ENCODE measurements at regions not wholly inside any gene's neighbourhood (a gene's known extent, or its start where the extent isn't known, plus 50 kb on each side); places are given as distances from the start of the nearest gene placed in this dataset.
A peak's percentile ranks its signal among the peaks of the same experiment; 100 is the strongest.
"Not testable (repeated sequence)": the region's sequence is repeated elsewhere in the genome, so short reads cannot be mapped to it uniquely, and the experiment has no call there.

DNA sequence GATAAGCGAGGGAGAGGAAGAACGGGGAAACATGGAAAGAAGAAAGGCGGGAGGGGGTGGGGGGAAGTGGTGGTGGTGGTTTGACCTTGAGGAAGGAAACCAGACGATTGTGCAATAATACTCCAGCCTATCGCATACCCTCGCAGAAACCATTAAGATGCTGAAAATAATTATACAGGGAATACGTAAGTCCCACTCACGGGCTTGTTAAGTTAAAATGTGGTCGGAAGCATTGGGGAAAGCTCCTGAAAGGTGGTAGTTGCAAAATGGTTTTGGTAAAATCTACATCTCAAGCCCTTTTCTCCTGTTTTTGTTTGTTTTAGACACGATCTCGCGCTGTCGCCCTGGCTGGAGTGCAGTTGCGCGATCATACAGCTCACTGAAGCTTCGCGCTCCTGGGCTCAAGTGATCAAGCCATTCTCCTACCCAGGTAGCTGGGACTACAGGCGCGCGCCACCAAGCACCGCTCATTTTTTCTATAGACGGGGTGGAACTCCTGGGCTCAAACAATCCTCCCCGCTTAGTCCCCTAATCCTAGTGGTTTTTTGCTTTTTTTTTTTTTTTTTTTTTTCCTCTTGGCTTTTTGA is 128.9 kb upstream of the ZNF184 start:
- Mint-ChIP-seq H3K4me3 (peak overlapping the region; percentile 10), H3K27ac (no peak overlapping the region), H3K27me3 (peaks cover 53% of the 10 kb centered on the region), H3K4me1 (ENCODE audit: low read depth) (peaks cover 25% of the 10 kb centered on the region), H3K36me3 (peaks cover 3% of the 10 kb centered on the region), H3K9me3 (peaks cover 2% of the 10 kb centered on the region)
- ChIA-PET CTCF (interaction anchor here (1.0 kb wide), 1 partner anchor 7 kb away, joined by 7 read pairs; no protein-coding TSS in a partner anchor), POLR2A (no interaction called here)
- intact Hi-C loops (cut with micrococcal nuclease), result loop anchor here (5.0 to 10.0 kb wide), 3 partner anchors 71 to 437 kb away; partner anchors contain the start of gene POM121L2
- no peak for DNase-seq

DNA sequence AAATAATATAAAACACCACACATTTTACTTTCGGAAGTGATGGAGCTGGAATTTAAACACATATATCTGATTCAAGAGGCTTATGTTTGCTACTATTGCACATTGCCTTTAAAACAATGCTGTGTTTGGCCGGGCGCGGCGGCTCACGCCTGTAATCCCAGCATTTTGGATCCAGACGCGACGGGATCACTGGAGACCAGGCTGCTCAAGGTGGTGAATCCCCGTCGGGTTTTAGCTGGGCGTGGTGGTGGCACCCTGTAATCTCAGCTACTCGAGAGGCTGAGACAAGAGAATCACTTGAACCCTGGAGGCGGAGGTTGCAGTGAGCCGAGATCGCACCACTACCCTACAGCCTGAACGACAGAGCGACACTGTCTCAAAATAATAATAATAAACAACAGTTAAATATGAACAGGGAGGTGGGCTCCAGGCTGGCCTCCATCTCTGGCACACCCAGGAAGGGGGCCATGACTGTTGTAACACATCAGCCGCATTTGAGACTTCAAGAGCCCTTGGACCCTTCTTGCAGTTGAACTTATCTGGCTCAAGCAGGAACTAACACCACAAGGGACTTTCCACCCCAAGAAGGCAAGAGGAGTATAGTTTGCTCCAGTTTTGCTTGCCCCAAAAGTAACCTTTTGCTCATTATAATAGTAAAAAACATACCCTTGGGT is 127.1 kb upstream of the ZNF184 start:
- H3K36me3 Mint-ChIP-seq, result peaks cover 2% of the 10 kb centered on the region
- H3K9me3 Mint-ChIP-seq, result peaks cover 2% of the 10 kb centered on the region
- DNase-seq, result no peak
- peaks cover 48% of the 10 kb centered on the region for H3K27me3 Mint-ChIP-seq
- no peak overlapping the region for H3K27ac Mint-ChIP-seq
- ChIA-PET POLR2A (no interaction called here), CTCF (interaction anchor here (1.4 kb wide), 1 partner anchor 288 kb away, joined by 3 read pairs; the partner anchor contains the start of gene POM121L2)
- intact Hi-C loops (cut with micrococcal nuclease), result loop anchor here (5.0 to 10.0 kb wide), 3 partner anchors 72 to 435 kb away; partner anchors contain the start of gene POM121L2
- H3K4me3 Mint-ChIP-seq, result no peak overlapping the region
- peaks cover 19% of the 10 kb centered on the region for H3K4me1 Mint-ChIP-seq (ENCODE audit: low read depth)

DNA sequence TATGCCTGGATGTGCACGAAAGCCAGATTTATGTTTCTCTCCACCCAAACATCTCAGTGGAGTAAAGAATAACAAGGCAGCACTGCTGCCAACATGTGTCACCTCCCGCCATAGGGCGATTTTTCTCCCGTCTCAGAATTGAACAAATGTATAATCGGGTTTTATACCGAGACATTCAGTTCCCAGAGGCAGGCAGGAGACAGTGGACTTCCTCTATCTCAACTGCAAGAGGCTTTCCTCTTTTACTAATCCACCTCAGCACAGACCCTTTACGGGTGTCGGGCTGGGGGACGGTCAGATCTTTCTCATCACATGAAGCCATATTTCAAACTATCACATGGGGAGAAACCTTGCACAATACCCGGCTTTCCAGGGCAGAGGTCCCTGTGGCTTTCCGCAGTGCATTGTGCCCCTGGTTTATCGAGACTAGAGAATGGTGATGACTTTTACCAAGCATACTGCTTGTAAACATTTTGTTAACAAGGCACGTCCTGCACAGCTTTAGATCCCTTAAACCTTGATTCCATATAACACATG is 124.2 kb upstream of the ZNF184 start:
- H3K27ac Mint-ChIP-seq; intact Hi-C loops (cut with micrococcal nuclease); DNase-seq; POLR2A ChIA-PET; CTCF ChIA-PET; H3K9me3 Mint-ChIP-seq; H3K4me3 Mint-ChIP-seq; H3K36me3 Mint-ChIP-seq: not testable (repeated sequence)
- Mint-ChIP-seq H3K27me3 (peaks cover 35% of the 10 kb centered on the region), H3K4me1 (ENCODE audit: low read depth) (peaks cover 15% of the 10 kb centered on the region)

DNA sequence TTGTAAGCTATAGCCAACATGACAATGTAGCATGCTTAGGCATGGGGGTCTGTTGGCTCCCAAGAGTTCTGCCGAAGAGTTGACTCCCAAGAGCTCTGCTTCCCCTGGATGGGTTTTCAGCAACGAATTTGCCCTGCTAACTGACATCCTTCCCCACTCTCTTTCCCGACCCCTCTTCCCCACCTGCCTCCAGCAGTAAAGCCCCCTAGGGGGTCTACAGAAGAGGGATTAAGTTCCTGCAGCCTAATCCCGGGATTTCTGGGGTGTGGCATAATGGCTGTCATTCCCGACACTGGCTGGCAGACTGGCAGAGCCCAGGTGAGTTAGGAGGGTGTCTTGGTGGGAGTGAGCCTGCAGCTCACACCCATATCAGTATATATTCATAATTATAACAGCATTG is 121.0 kb upstream of the ZNF184 start:
- Mint-ChIP-seq H3K36me3 (no peaks in the 10 kb centered on the region), H3K27me3 (peaks cover 24% of the 10 kb centered on the region), H3K9me3 (no peaks in the 10 kb centered on the region), H3K4me1 (ENCODE audit: low read depth) (no peaks in the 10 kb centered on the region), H3K4me3 (no peak overlapping the region), H3K27ac (no peak overlapping the region)
- DNase-seq, result no peak
- CTCF ChIA-PET, result interaction anchor here (1.2 to 1.3 kb wide), 2 partner anchors 75 to 158 kb away, joined by 3 to 5 read pairs; no protein-coding TSS in a partner anchor
- POLR2A ChIA-PET, result no interaction called here
- intact Hi-C loops (cut with micrococcal nuclease), result loop anchor here (2.0 to 5.0 kb wide), 3 partner anchors 47 to 159 kb away; no protein-coding TSS in a partner anchor

DNA sequence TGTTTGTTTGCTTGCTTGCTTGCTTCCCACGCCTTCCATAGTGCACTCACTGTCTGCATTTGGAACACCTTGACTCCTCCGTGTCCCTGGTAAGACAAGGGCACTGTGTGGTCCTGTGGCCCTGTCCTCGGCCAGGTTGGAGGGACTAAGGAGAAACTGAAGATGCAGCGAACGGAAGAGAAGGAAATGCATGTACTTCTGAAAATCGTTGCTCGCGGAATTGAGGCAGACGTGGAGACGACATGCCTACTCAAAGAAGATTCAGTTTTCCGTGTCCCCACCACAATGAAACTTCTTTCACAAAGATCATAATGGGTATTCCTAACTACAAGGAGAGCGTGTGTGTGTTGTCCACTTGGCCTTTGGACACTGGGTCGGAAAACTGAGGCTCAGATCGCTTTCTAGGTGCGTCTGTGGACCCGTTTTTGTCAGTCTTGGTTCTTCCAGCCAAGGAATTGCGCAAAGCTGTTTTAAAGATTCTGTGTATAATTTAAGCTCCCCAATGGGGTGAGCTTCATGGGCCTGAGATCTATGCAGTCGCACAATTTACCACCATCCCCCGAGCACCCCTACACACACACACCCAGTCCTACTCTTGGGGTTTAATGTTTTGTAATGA is 120.4 kb upstream of the ZNF184 start:
- POLR2A ChIA-PET, result no interaction called here

DNA sequence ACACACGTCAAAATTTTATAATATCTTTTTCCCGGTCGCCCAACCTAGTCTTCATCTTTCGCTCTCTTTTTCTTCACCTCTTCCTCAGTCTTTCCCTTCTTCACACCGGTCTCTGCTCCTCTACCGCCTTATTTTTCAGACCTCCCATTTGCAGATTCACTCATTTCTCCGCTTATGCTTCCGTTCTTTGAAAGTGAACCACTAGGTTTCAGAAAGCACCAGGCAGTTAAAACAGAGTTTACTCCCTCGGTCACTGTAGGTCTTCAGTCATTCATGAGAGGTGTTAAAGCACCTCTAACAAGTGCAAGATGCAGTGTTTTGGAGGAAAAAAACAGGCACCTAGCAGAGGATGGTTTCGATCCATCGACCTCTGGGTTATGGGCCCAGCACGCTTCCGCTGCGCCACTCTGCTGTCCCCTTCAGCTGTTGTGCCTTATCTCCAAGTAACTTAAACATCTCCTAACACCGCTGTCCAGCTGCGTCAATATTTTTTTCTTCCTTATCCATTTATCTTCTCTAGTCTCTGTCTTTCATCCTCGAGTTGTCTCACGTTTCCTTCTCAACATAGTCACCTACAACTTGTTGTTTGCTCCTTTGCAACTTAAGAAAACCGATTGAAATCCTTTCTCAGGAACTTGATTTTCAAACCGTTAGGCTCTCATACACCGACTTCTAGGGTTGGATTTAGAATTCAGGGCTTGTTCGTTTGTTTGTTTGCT is 119.7 kb upstream of the ZNF184 start:
- ChIA-PET POLR2A (no interaction called here), CTCF (interaction anchor here (0.9 kb wide), 1 partner anchor 17 kb away, joined by 3 read pairs; no protein-coding TSS in a partner anchor)
- Mint-ChIP-seq H3K27ac (no peak overlapping the region), H3K4me3 (no peak overlapping the region), H3K27me3 (peaks cover 25% of the 10 kb centered on the region), H3K4me1 (ENCODE audit: low read depth) (no peaks in the 10 kb centered on the region), H3K36me3 (no peaks in the 10 kb centered on the region), H3K9me3 (no peaks in the 10 kb centered on the region)
- intact Hi-C loops (cut with micrococcal nuclease), result loop anchor here (2.0 to 5.0 kb wide), 3 partner anchors 45 to 160 kb away; no protein-coding TSS in a partner anchor
- DNase-seq, result peak; percentile 71

More for the DNA sequence above, 120.4 kb upstream of the ZNF184 start:
- H3K4me3 Mint-ChIP-seq, result no peak overlapping the region
- no peaks in the 10 kb centered on the region for H3K36me3 Mint-ChIP-seq
- CTCF ChIA-PET, result interaction anchor here (0.9 to 1.3 kb wide), 3 partner anchors 16 to 159 kb away, joined by 3 to 5 read pairs (median 3); no protein-coding TSS in a partner anchor
- no peaks in the 10 kb centered on the region for H3K4me1 Mint-ChIP-seq (ENCODE audit: low read depth)
- H3K27ac Mint-ChIP-seq, result no peak overlapping the region
- no peak for DNase-seq
- peaks cover 23% of the 10 kb centered on the region for H3K27me3 Mint-ChIP-seq
- no peaks in the 10 kb centered on the region for H3K9me3 Mint-ChIP-seq
- intact Hi-C loops (cut with micrococcal nuclease), result loop anchor here (2.0 to 5.0 kb wide), 3 partner anchors 46 to 159 kb away; no protein-coding TSS in a partner anchor

DNA sequence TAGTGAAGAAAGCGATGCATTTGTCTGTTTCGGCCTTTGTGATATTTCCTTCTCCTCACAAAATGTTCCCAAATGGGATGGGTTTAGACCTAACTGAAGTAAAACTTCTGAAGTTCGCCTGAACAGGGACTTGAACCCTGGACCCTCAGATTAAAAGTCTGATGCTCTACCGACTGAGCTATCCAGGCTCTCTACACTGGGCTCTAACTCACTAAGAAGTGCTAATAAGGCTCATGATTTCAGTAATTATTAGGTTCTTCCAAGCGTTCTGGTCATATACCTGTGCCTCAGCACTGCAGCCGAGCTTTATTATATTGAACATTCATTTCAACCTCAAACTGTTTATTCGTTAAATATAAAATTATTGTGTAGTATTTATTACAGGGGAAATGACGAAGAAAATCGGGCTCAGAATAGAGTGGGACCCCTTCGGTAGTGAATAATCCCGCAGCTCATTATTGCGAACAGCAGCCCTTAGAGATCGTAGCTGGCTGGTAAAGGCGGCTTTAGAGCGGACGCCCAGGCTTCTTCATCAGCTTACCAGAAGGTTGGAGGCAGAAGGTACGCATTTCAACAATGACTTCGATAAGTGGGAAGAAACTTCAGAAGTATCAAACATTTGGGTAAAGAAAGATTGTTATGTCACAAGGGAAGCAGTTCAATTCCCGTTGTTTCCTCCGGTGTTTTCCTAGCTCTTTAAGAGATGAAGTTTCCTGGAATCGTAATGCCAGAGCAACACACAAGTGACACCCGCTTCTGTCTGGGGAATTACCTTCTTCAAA is 119.0 kb upstream of the ZNF184 start:
- peaks cover 25% of the 10 kb centered on the region for H3K27me3 Mint-ChIP-seq
- no peaks in the 10 kb centered on the region for H3K36me3 Mint-ChIP-seq
- no peak overlapping the region for H3K4me3 Mint-ChIP-seq
- no peaks in the 10 kb centered on the region for H3K9me3 Mint-ChIP-seq
- H3K4me1 Mint-ChIP-seq (ENCODE audit: low read depth), result no peaks in the 10 kb centered on the region
- ChIA-PET POLR2A (no interaction called here), CTCF (interaction anchor here (0.8 kb wide), 1 partner anchor 60 kb away, joined by 3 read pairs; no protein-coding TSS in a partner anchor)
- intact Hi-C loops (cut with micrococcal nuclease), result loop anchor here (2.0 to 5.0 kb wide), 3 partner anchors 45 to 161 kb away; no protein-coding TSS in a partner anchor
- no peak overlapping the region for H3K27ac Mint-ChIP-seq
- DNase-seq, result no peak

DNA sequence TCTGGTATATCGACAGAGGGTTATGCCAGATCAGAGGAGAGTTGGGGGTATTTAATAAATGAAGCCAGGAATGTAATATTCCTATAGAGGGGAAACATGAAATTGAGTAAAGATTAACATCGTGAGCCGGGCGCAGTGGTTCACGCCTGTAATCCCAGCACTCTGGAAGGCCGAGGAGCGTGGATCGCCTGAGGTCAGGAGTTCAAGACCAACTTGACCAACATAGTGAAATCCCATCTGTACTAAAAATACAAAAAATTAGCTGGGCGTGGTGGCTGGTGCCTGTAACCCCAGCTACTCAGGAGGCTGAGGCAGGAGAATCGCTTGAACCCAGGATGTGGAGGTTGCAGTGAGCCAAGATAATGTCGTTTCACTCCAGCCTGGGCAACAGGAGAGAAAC is 112.4 kb upstream of the ZNF184 start:
- H3K9me3 Mint-ChIP-seq; DNase-seq; intact Hi-C loops (cut with micrococcal nuclease); H3K27ac Mint-ChIP-seq; CTCF ChIA-PET; H3K4me3 Mint-ChIP-seq; H3K4me1 Mint-ChIP-seq (ENCODE audit: low read depth); POLR2A ChIA-PET; H3K36me3 Mint-ChIP-seq: not testable (repeated sequence)
- peaks cover 66% of the 10 kb centered on the region for H3K27me3 Mint-ChIP-seq

DNA sequence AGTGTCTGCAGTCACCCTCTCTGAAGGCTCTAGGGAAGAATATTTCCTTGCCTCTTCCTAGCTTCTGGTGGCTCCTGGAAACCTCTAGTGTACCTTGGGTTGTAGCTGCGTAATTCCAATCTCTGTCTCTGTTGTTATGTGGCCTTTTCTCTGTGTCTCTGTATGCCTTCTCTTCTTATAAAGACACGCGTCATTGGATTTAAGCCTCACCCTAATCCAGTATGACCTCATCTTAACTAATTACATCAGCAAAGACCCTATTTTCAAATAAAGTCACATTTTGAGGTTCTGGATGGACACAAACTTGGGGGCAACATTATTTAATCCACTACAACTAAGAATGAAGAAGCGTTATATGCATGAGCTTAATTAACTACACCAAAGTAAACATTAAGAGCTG is 111.4 kb upstream of the ZNF184 start:
- Mint-ChIP-seq H3K4me3 (no peak overlapping the region), H3K36me3 (peaks cover 3% of the 10 kb centered on the region), H3K4me1 (ENCODE audit: low read depth) (no peaks in the 10 kb centered on the region), H3K27ac (no peak overlapping the region), H3K9me3 (peaks cover 3% of the 10 kb centered on the region), H3K27me3 (peaks cover 71% of the 10 kb centered on the region)
- intact Hi-C loops (cut with micrococcal nuclease), result no loop called here
- ChIA-PET POLR2A (no interaction called here), CTCF (no interaction called here)
- DNase-seq, result no peak

DNA sequence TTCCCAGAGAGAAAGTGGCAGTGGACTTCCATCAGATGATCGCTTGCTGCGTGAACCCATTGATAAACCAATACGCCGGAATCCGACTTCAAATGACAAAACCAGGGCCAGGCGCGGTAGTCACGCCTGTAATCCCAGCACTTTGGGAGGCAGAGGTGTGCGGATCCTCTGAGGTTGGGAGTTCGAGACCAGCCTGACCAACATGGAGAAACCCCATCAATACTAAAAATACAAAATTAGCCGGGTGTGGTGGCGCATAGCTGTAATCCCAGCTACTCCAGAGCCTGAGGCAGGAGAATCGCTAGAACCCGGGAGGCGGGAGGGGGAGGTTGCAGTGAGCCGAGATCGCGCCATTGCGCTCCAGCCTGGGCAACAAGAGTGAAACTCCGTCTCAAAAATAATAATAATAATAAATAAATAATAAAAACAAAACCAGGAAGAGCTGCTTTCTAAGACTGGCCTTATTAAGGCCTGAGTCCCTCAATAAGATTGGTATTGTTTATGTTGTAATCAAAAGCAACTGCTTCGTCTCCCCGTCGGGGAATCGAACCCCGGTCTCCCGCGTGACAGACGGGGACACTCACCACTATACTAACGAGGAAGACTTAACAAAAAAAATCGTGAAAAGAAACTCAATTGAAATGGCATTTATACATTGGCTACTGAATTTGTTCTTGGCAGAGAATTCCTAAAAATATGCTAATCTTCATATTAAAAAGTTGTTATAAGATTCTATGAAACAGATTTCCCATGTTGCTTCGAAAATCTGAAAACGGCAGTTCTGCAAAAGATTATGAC is 110.2 kb upstream of the ZNF184 start:
- intact Hi-C loops (cut with micrococcal nuclease), result no loop called here
- Mint-ChIP-seq H3K4me3 (peak overlapping the region; percentile 45), H3K36me3 (peaks cover 3% of the 10 kb centered on the region), H3K27me3 (peaks cover 78% of the 10 kb centered on the region), H3K27ac (peak overlapping the region; percentile 77), H3K9me3 (peaks cover 3% of the 10 kb centered on the region), H3K4me1 (ENCODE audit: low read depth) (no peaks in the 10 kb centered on the region)
- DNase-seq, result peak; percentile 63
- POLR2A ChIA-PET, result no interaction called here
- CTCF ChIA-PET, result no interaction called here

All from activated CD4-positive, alpha-beta memory T cell treated with anti-CD3 and anti-CD28 coated beads for 36 hours (primary cell).